Mesothelial cell of epicardium (in vitro differentiated cells): ENCODE measurements at regions not wholly inside any gene's neighbourhood (a gene's known extent, or its start where the extent isn't known, plus 50 kb on each side); places are given as distances from the start of the nearest gene placed in this dataset.

Experiments
- DNase-seq, 2 experiments: peaks; one replicate each; pipeline ENCODE4 v3.0.0; 2021; ENCODE audit warnings: low spot score in 2 of 2; ENCODE audit not compliant: unreplicated experiment in 2 of 2
- H3K27ac Mint-ChIP-seq: 2 replicates; pipeline ENCODE4 v1.8.0; 2021; ENCODE audit warnings: mixed read lengths
- H3K27me3 Mint-ChIP-seq: 2 replicates; pipeline ENCODE4 v1.8.0; 2021; ENCODE audit warnings: low read depth, mixed read lengths
- H3K36me3 Mint-ChIP-seq: 2 replicates; pipeline ENCODE4 v1.8.0; 2021; ENCODE audit warnings: mixed read lengths
- H3K4me1 Mint-ChIP-seq: 2 replicates; pipeline ENCODE4 v1.8.0; 2021; ENCODE audit warnings: mixed read lengths
- H3K4me3 Mint-ChIP-seq: 2 replicates; pipeline ENCODE4 v1.8.0; 2021; ENCODE audit warnings: mild to moderate bottlenecking, moderate library complexity, mixed read lengths
- H3K9me3 Mint-ChIP-seq: 2 replicates; pipeline ENCODE4 v1.8.0; 2021; ENCODE audit warnings: mixed read lengths
- CTCF ChIP-seq: fragments of 200-600 bp; sonication (generic); IDR thresholded peaks from one replicate; pipeline ENCODE4 v1.5.0; 2021; ENCODE audit warnings: antibody characterized with exemption; ENCODE audit not compliant: unreplicated experiment

DNA sequence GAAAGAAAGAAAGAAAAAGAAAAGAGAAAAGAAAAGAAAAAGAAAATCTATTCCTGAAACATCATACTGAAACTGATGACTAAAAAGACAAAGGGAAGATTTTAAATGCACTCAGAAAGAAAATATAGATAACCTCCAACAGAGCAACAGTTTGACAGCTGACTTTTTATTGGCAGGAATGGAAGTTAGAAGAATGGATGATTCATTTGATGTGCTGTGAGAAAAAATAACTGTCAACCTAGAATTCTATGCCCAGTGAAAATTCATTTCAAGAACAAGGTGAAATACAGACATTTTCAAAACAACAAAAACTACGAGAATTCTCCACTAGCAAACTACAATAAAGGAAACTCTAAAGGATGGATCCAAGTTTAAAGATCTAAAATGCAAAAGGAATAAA lies 50.5 kb upstream of the HSPA12A start:
- DNase-seq: no peak
- peaks cover 4% of the 10 kb centered on the region for H3K9me3 Mint-ChIP-seq

GRCh38 chr10:116796469-116796868 lies 52.8 kb upstream of the ENO4 start:
- no peak overlapping the region for H3K4me3 Mint-ChIP-seq
- peaks cover 71% of the 10 kb centered on the region for H3K27me3 Mint-ChIP-seq
- no peak for DNase-seq
- no peak for TF ChIP-seq CTCF
- H3K27ac Mint-ChIP-seq: no peak overlapping the region
- H3K9me3 Mint-ChIP-seq: peaks cover 4% of the 10 kb centered on the region
- no peaks in the 10 kb centered on the region for H3K36me3 Mint-ChIP-seq
- H3K4me1 Mint-ChIP-seq: no peaks in the 10 kb centered on the region

More for the DNA sequence above, 50.5 kb upstream of the HSPA12A start:
- TF ChIP-seq CTCF: no peak
- Mint-ChIP-seq H3K36me3 (no peaks in the 10 kb centered on the region), H3K4me1 (peaks cover 3% of the 10 kb centered on the region), H3K27me3 (peaks cover 57% of the 10 kb centered on the region), H3K27ac (no peak overlapping the region), H3K4me3 (no peak overlapping the region)

- peak; percentile 83 to 90 for DNase-seq
- Mint-ChIP-seq H3K36me3 (no peaks in the 10 kb centered on the region), H3K9me3 (peaks cover 4% of the 10 kb centered on the region), H3K27me3 (peaks cover 70% of the 10 kb centered on the region), H3K4me1 (no peaks in the 10 kb centered on the region), H3K27ac (no peak overlapping the region), H3K4me3 (no peak overlapping the region)
- peak; percentile 92 for TF ChIP-seq CTCF
Observed at GRCh38 chr10:116796910-116797513, 52.3 kb upstream of the ENO4 start.

- DNase-seq: no peak
- Mint-ChIP-seq H3K27me3 (peaks cover 72% of the 10 kb centered on the region), H3K4me3 (no peak overlapping the region), H3K36me3 (no peaks in the 10 kb centered on the region), H3K9me3 (no peaks in the 10 kb centered on the region), H3K27ac (no peak overlapping the region), H3K4me1 (no peaks in the 10 kb centered on the region)
- TF ChIP-seq CTCF: no peak
Observed at GRCh38 chr10:116798859-116799258, 50.4 kb upstream of the ENO4 start.
